ENCODE measurements at regions not wholly inside any gene's neighbourhood (a gene's known extent, or its start where the extent isn't known, plus 50 kb on each side); places are given as distances from the start of the nearest gene placed in this dataset.

DNA sequence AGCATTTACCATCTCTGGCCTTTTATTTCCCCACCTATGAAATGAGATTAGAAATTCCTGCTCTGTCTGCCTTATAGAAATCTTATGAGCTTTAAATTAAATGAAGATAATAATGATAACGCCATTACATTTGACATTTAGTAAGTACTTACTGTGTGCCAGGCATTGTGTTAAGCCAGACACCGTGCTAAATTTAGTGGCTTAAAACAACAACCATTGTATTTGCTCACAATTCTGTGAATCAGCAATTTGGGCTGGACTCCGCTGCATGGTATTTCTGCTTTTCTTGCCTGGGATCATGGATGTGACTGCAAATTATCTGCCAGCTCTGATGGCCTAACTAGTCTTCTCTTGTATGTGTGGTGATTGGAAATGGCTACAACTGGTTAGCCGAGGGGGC is 56.4 kb upstream of the CCDC6 start:
- TF ChIP-seq, protein P1, sequence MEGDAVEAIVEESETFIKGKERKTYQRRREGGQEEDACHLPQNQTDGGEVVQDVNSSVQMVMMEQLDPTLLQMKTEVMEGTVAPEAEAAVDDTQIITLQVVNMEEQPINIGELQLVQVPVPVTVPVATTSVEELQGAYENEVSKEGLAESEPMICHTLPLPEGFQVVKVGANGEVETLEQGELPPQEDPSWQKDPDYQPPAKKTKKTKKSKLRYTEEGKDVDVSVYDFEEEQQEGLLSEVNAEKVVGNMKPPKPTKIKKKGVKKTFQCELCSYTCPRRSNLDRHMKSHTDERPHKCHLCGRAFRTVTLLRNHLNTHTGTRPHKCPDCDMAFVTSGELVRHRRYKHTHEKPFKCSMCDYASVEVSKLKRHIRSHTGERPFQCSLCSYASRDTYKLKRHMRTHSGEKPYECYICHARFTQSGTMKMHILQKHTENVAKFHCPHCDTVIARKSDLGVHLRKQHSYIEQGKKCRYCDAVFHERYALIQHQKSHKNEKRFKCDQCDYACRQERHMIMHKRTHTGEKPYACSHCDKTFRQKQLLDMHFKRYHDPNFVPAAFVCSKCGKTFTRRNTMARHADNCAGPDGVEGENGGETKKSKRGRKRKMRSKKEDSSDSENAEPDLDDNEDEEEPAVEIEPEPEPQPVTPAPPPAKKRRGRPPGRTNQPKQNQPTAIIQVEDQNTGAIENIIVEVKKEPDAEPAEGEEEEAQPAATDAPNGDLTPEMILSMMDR (IDR thresholded peaks at IDR 0.05; ENCODE audit: insufficient read depth, low read length, poor library complexity, severe bottlenecking): no peak
- Histone ChIP-seq H3K4me3 (replicated peaks; ENCODE audit: low read depth, low read length) (no peak overlapping the region), H3K36me3 (ENCODE audit: control insufficient read depth, insufficient read depth, low read length) (no peaks in the 10 kb centered on the region), H3K27me3 (replicated peaks; ENCODE audit: control insufficient read depth, insufficient read depth, low read length) (no peaks in the 10 kb centered on the region)
- no peak for DNase-seq (ENCODE audit: extremely low read depth, insufficient read length)

DNA sequence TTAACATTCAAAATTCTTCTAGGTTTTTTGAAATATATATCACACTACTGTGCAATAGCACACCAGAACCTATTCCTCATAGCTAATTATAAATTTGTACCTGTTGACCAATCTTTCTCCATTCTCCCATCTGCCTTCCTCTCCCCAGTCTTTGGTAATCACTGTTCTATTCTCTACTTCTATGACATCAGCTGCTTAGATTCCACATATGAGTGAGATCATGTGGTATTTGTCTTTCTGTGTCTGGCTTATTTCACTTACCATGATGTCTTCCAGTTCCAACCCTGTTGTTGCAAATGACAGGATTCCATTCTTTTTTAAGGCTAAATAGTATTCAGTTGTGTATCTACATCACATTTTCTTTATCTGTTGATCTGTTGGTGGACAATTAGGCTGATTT is 54.4 kb upstream of the CCDC6 start:
- H3K27me3 ChIP-seq (replicated peaks; ENCODE audit: control insufficient read depth, insufficient read depth, low read length): no peaks in the 10 kb centered on the region
- H3K4me3 ChIP-seq (replicated peaks; ENCODE audit: low read depth, low read length): no peak overlapping the region
- H3K36me3 ChIP-seq (ENCODE audit: control insufficient read depth, insufficient read depth, low read length): no peaks in the 10 kb centered on the region
- DNase-seq (ENCODE audit: extremely low read depth, insufficient read length): no peak
- TF ChIP-seq, protein P1 (IDR thresholded peaks at IDR 0.05; ENCODE audit: insufficient read depth, low read length, poor library complexity, severe bottlenecking): no peak

DNA sequence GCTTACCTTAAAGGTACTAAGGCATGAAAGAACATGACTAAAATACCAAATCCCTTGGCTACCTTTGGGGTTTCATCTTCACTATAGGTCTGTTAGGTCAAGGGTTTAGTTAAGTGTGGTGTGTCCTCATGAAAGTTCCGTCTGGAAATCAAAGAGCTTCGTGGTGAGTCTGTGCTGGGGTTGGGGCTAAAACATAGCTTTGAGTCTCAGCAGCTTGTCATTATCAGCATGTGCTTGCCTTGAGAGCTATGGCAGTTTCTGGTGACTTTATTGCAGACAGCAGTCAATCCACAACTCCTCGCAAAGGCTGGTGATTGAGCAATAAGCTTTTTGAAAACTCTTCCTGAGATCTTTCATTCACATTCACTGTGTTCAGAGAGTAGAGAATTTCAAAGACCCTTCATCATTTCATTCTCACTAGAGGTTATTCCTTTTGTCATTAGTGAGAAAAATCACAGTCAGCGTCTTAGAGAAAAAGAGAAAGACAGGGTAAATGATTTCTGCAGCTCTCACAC is 53.2 kb upstream of the CCDC6 start:
- TF ChIP-seq, protein P1 (IDR thresholded peaks at IDR 0.05; ENCODE audit: insufficient read depth, low read length, poor library complexity, severe bottlenecking): no peak
- H3K27me3 ChIP-seq (replicated peaks; ENCODE audit: control insufficient read depth, insufficient read depth, low read length): no peaks in the 10 kb centered on the region
- H3K36me3 ChIP-seq (ENCODE audit: control insufficient read depth, insufficient read depth, low read length): no peaks in the 10 kb centered on the region
- no peak overlapping the region for H3K4me3 ChIP-seq (replicated peaks; ENCODE audit: low read depth, low read length)
- DNase-seq (ENCODE audit: extremely low read depth, insufficient read length): no peak

DNA sequence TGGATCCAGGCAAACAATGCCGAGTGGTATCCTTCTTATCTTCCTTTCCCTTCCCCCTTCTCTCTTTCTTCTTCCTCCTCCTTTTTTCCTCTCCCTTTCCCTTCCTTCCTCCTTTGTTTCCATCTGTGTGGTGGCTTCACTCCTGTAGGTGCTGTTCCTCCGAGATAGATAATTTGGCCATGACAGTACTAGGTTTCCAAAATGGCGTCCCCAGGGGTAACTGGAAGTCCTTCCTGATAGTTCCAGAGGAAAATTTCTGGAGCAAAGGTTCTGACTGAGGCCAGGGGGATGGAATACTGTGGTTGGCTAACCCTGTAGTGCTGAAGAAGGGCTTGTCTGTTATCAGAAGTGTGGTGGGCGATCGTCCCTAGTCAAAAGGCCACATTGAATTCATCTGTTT is 52.5 kb upstream of the CCDC6 start:
- no peak overlapping the region for H3K4me3 ChIP-seq (replicated peaks; ENCODE audit: low read depth, low read length)
- TF ChIP-seq, protein P1 (IDR thresholded peaks at IDR 0.05; ENCODE audit: insufficient read depth, low read length, poor library complexity, severe bottlenecking): no peak
- no peaks in the 10 kb centered on the region for H3K36me3 ChIP-seq (ENCODE audit: control insufficient read depth, insufficient read depth, low read length)
- H3K27me3 ChIP-seq (replicated peaks; ENCODE audit: control insufficient read depth, insufficient read depth, low read length): no peaks in the 10 kb centered on the region
- DNase-seq (ENCODE audit: extremely low read depth, insufficient read length): no peak

DNA sequence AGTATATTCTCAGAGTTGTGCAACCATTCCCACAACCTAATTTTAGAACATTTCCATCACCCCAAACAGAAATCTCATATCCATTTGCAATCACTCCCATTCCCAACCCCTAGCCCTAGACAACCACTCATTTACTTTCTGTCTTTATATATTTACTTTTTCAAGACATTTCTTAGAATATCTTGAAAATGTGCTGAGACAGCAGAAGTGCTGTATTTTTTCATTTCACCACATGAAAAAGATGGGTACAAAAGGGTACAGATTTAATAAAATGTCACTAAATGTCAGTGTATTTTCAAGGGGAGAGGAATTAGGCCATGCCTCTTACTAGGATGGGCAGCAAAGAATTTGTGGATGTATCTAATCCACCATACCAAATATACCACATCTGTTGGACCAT is 51.6 kb upstream of the CCDC6 start:
- Histone ChIP-seq H3K36me3 (ENCODE audit: control insufficient read depth, insufficient read depth, low read length) (no peaks in the 10 kb centered on the region), H3K27me3 (replicated peaks; ENCODE audit: control insufficient read depth, insufficient read depth, low read length) (no peaks in the 10 kb centered on the region), H3K4me3 (replicated peaks; ENCODE audit: low read depth, low read length) (no peak overlapping the region)
- TF ChIP-seq, protein P1 (IDR thresholded peaks at IDR 0.05; ENCODE audit: insufficient read depth, low read length, poor library complexity, severe bottlenecking): no peak
- DNase-seq (ENCODE audit: extremely low read depth, insufficient read length): no peak
